ENCODE measurements at regions not wholly inside any gene's neighbourhood (a gene's known extent, or its start where the extent isn't known, plus 50 kb on each side); places are given as distances from the start of the nearest gene placed in this dataset.

DNA sequence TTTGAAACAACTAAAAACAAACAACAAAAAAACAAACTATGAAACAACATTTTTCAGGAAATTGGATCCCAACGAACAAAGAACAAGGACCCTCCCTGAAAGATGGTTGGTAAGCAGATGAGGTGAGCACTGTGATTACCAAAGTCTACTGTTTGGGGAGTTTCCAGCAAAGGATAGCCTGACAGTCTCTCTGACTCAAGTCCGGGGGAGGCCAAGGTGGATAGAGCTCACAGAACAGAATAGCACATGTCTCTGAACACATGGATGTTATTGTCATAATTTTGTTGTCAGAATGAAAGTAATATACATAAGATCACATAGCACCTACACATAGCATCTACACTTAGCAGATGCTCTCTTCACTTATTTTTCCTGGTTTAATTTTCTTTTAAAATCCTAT is 501.3 kb upstream of the TENM4 start:
- BruUV-seq (replicated peaks) = no TSS peak
- ChIA-PET CTCF (no interaction called here), POLR2A (no interaction called here)
- H3K36me3 Mint-ChIP-seq (ENCODE audit: insufficient read depth, unreplicated experiment) = no peaks in the 10 kb centered on the region
- TF ChIP-seq, protein P1, sequence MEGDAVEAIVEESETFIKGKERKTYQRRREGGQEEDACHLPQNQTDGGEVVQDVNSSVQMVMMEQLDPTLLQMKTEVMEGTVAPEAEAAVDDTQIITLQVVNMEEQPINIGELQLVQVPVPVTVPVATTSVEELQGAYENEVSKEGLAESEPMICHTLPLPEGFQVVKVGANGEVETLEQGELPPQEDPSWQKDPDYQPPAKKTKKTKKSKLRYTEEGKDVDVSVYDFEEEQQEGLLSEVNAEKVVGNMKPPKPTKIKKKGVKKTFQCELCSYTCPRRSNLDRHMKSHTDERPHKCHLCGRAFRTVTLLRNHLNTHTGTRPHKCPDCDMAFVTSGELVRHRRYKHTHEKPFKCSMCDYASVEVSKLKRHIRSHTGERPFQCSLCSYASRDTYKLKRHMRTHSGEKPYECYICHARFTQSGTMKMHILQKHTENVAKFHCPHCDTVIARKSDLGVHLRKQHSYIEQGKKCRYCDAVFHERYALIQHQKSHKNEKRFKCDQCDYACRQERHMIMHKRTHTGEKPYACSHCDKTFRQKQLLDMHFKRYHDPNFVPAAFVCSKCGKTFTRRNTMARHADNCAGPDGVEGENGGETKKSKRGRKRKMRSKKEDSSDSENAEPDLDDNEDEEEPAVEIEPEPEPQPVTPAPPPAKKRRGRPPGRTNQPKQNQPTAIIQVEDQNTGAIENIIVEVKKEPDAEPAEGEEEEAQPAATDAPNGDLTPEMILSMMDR (IDR thresholded peaks at IDR 0.05; ENCODE audit: unreplicated experiment) = no peak
- intact Hi-C loops (cut with micrococcal nuclease) = no loop called here
- no peak overlapping the region for H3K4me3 Mint-ChIP-seq (ENCODE audit: unreplicated experiment)
- peak; percentile 30 for DNase-seq (ENCODE audit: unreplicated experiment)
- H3K9me3 Mint-ChIP-seq (ENCODE audit: unreplicated experiment) = no peaks in the 10 kb centered on the region
- no peaks in the 10 kb centered on the region for H3K27me3 Mint-ChIP-seq (ENCODE audit: insufficient read depth, unreplicated experiment)
- peaks cover 7% of the 10 kb centered on the region for H3K4me1 Mint-ChIP-seq (ENCODE audit: insufficient read depth, unreplicated experiment)
- no peak overlapping the region for H3K27ac Mint-ChIP-seq (ENCODE audit: low read depth, unreplicated experiment)

DNA sequence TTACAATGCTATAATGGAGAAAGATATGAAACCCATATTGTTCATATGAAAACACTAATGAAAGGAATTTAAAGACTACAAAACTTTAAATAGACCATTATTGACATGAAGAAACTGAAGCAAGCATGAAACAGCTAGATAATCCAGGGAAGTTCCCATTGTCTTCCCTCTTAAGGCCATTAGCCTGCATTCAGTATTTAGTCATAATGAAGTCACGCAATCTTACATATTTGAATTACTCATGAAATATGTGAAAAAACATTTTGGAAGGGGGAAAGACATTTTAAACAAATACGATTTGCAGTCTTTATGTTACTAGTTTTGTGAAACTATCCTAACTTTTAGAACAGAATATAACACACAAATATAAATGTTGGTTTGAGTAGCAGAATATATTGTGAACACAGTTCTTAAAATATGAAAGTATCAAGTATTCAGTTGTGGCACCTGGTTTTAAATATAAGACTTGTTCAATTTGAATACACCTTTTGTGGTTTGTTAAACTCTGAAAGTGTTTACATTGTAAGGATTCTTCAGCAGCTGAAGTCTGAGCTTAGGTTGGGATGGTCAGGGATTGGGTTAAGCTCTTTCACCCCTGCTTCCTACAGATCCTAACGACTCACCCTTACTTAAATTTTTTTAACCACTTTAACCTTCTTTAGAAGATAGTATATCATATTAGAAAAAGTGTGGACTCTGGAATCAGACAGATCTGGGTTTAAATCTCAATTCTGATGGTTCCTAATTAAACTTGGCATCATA is 500.3 kb upstream of the TENM4 start:
- peak; percentile 35 for DNase-seq (ENCODE audit: unreplicated experiment)
- Mint-ChIP-seq H3K36me3 (ENCODE audit: insufficient read depth, unreplicated experiment) (no peaks in the 10 kb centered on the region), H3K27me3 (ENCODE audit: insufficient read depth, unreplicated experiment) (no peaks in the 10 kb centered on the region), H3K4me3 (ENCODE audit: unreplicated experiment) (no peak overlapping the region), H3K27ac (ENCODE audit: low read depth, unreplicated experiment) (no peak overlapping the region), H3K9me3 (ENCODE audit: unreplicated experiment) (no peaks in the 10 kb centered on the region), H3K4me1 (ENCODE audit: insufficient read depth, unreplicated experiment) (peaks cover 7% of the 10 kb centered on the region)
- ChIA-PET CTCF (no interaction called here), POLR2A (no interaction called here)
- TF ChIP-seq, protein P1 (IDR thresholded peaks at IDR 0.05; ENCODE audit: unreplicated experiment) = no peak
- BruUV-seq (replicated peaks) = no TSS peak
- intact Hi-C loops (cut with micrococcal nuclease) = no loop called here

DNA sequence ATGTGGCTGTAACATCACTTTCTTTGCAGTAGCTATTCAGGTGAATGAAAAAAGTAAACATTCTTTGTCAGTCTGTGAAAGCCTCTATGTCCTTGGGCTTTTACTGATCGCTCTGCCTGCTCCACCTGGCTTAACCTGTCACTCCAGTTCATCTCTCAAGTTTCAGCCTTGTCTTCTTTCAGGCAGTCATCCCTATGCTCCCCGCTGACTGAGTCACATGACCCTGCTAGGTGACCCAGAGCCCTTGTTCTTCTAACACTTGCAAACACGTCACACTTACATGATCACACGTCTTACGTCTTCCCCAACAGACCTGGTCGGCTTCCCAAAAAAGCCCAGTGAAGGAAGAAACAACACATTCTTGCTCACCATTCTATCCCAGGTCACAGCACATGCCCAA is 499.3 kb upstream of the TENM4 start:
- H3K9me3 Mint-ChIP-seq (ENCODE audit: unreplicated experiment) = no peaks in the 10 kb centered on the region
- H3K27ac Mint-ChIP-seq (ENCODE audit: low read depth, unreplicated experiment) = no peak overlapping the region
- H3K4me3 Mint-ChIP-seq (ENCODE audit: unreplicated experiment) = no peak overlapping the region
- intact Hi-C loops (cut with micrococcal nuclease) = no loop called here
- H3K27me3 Mint-ChIP-seq (ENCODE audit: insufficient read depth, unreplicated experiment) = no peaks in the 10 kb centered on the region
- TF ChIP-seq, protein P1 (IDR thresholded peaks at IDR 0.05; ENCODE audit: unreplicated experiment) = no peak
- ChIA-PET CTCF (interaction anchor here (0.5 to 1.2 kb wide), 4 partner anchors 9 to 231 kb away, joined by 3 to 6 read pairs (median 5); no protein-coding TSS in a partner anchor), POLR2A (no interaction called here)
- no peak for DNase-seq (ENCODE audit: unreplicated experiment)
- H3K36me3 Mint-ChIP-seq (ENCODE audit: insufficient read depth, unreplicated experiment) = no peaks in the 10 kb centered on the region
- no TSS peak for BruUV-seq (replicated peaks)
- peaks cover 7% of the 10 kb centered on the region for H3K4me1 Mint-ChIP-seq (ENCODE audit: insufficient read depth, unreplicated experiment)

DNA sequence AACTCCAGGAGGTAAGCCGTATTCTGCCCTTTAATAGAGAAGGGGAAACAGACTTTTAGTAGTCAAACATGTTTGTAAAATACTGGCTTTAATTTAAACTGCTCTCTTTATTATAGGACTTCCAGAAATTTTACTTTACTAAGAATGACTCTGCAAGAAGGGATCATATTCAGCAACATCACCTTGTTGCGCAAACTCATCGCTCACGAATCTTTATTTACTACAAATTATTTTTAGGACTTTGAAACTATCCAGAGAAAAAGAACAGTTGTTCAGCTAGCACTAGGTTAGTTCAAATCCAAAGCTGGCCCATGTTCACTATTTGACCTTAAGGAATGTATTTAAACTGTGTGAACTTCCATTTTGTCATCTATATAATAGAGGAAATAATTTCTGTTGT is 498.3 kb upstream of the TENM4 start:
- no peak overlapping the region for H3K4me3 Mint-ChIP-seq (ENCODE audit: unreplicated experiment)
- DNase-seq (ENCODE audit: unreplicated experiment) = no peak
- no TSS peak for BruUV-seq (replicated peaks)
- no peaks in the 10 kb centered on the region for H3K27me3 Mint-ChIP-seq (ENCODE audit: insufficient read depth, unreplicated experiment)
- peaks cover 7% of the 10 kb centered on the region for H3K4me1 Mint-ChIP-seq (ENCODE audit: insufficient read depth, unreplicated experiment)
- TF ChIP-seq, protein P1 (IDR thresholded peaks at IDR 0.05; ENCODE audit: unreplicated experiment) = no peak
- intact Hi-C loops (cut with micrococcal nuclease) = no loop called here
- CTCF ChIA-PET = interaction anchor here (1.0 to 1.2 kb wide), 3 partner anchors 10 to 230 kb away, joined by 3 to 6 read pairs (median 6); no protein-coding TSS in a partner anchor
- H3K27ac Mint-ChIP-seq (ENCODE audit: low read depth, unreplicated experiment) = no peak overlapping the region
- POLR2A ChIA-PET = no interaction called here
- no peaks in the 10 kb centered on the region for H3K9me3 Mint-ChIP-seq (ENCODE audit: unreplicated experiment)
- H3K36me3 Mint-ChIP-seq (ENCODE audit: insufficient read depth, unreplicated experiment) = no peaks in the 10 kb centered on the region

All from MCF 10A (cell line).